Spleen (tissue), 7 donors: ENCODE measurements at regions not wholly inside any gene's neighbourhood (a gene's known extent, or its start where the extent isn't known, plus 50 kb on each side); places are given as distances from the start of the nearest gene placed in this dataset.

Experiments
- POLR2A ChIP-seq, 3 donors: fragments of 450-650 bp; IDR thresholded peaks; one replicate each; pipeline ENCODE4 v1.5.1; 2017; ENCODE audit warnings: antibody characterized with exemption in 3 of 3, mild to moderate bottlenecking in 1 of 3
- TF ChIP-seq, protein P1 (sequence below), 11 experiments: fragments of 200-600 bp in 7 of 11; fragments of 450-650 bp in 4 of 11; sonication (generic) in 4 of 11; IDR thresholded peaks in 8 of 11; conservative IDR thresholded peaks in 3 of 11; 1 replicate in 7 of 11; 2 replicates in 4 of 11; pipeline versions ENCODE4 v1.4.0 to v1.8.0; 2016 to 2021; ENCODE audit warnings: antibody characterized with exemption in 11 of 11, inconsistent platforms in 4 of 11, mild to moderate bottlenecking in 1 of 11
- donor health status: DM: no; HTN: no; CAD: no; lungs with moderate emphysema.
- donor health status: DM: no; HTN: no; CAD: no.
- donor health status: DM: no; HTN: no; CAD: no.

- TF ChIP-seq, protein P1, sequence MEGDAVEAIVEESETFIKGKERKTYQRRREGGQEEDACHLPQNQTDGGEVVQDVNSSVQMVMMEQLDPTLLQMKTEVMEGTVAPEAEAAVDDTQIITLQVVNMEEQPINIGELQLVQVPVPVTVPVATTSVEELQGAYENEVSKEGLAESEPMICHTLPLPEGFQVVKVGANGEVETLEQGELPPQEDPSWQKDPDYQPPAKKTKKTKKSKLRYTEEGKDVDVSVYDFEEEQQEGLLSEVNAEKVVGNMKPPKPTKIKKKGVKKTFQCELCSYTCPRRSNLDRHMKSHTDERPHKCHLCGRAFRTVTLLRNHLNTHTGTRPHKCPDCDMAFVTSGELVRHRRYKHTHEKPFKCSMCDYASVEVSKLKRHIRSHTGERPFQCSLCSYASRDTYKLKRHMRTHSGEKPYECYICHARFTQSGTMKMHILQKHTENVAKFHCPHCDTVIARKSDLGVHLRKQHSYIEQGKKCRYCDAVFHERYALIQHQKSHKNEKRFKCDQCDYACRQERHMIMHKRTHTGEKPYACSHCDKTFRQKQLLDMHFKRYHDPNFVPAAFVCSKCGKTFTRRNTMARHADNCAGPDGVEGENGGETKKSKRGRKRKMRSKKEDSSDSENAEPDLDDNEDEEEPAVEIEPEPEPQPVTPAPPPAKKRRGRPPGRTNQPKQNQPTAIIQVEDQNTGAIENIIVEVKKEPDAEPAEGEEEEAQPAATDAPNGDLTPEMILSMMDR (IDR thresholded peaks at IDR 0.05 in 8 of 11, conservative IDR thresholded peaks at IDR 0.05 in 3 of 11) = no peak
- TF ChIP-seq POLR2A (IDR thresholded peaks at IDR 0.05) = no peak
Measured at GRCh38 chr14:53330441-53330840, 177.3 kb upstream of the DDHD1 start.
